Activated T-helper 17 cell treated with anti-CD3 and anti-CD28 coated beads, Interleukin-2, amount 50 U/mL, for 72 hours (primary cell): ENCODE measurements at regions not wholly inside any gene's neighbourhood (a gene's known extent, or its start where the extent isn't known, plus 50 kb on each side); places are given as distances from the start of the nearest gene placed in this dataset.
"Not testable (repeated sequence)": the region's sequence is repeated elsewhere in the genome, so short reads cannot be mapped to it uniquely, and the experiment has no call there.

ENCODE experiments used
- ATAC-seq: fragments of 150-1000 bp; cut with Tn5 transposase; replicated peaks from 2 replicates; pipeline ENCODE4 v1.10.0; 2021; ENCODE audit warnings: mild to moderate bottlenecking, moderate library complexity
- H3K27ac Mint-ChIP-seq: one replicate; pipeline ENCODE4 v1.8.0; 2022; ENCODE audit warnings: mixed read lengths
- H3K27me3 Mint-ChIP-seq: one replicate; pipeline ENCODE4 v1.8.0; 2022; ENCODE audit warnings: mixed read lengths
- H3K36me3 Mint-ChIP-seq: one replicate; pipeline ENCODE4 v1.8.0; 2022; ENCODE audit warnings: low read depth, mild to moderate bottlenecking, mixed read lengths
- H3K4me1 Mint-ChIP-seq: one replicate; pipeline ENCODE4 v1.8.0; 2022; ENCODE audit warnings: mixed read lengths
- H3K4me3 Mint-ChIP-seq: one replicate; pipeline ENCODE4 v1.8.0; 2022; ENCODE audit warnings: mild to moderate bottlenecking, mixed read lengths
- H3K9me3 Mint-ChIP-seq: one replicate; pipeline ENCODE4 v1.8.0; 2022; ENCODE audit warnings: mixed read lengths

- Mint-ChIP-seq H3K4me1 (no peaks in the 10 kb centered on the region), H3K4me3 (no peak overlapping the region), H3K27me3 (no peaks in the 10 kb centered on the region), H3K27ac (no peak overlapping the region), H3K36me3 (no peaks in the 10 kb centered on the region), H3K9me3 (peaks cover 13% of the 10 kb centered on the region)
- no peak for ATAC-seq
Observed at GRCh38 chr13:86907156-86907555, 764.0 kb upstream of the SLITRK5 start.

GRCh38 chr13:86909318-86909717, 761.9 kb upstream of the SLITRK5 start:
- Mint-ChIP-seq H3K9me3 (peaks cover 11% of the 10 kb centered on the region), H3K27me3 (no peaks in the 10 kb centered on the region), H3K4me1 (no peaks in the 10 kb centered on the region), H3K36me3 (no peaks in the 10 kb centered on the region), H3K27ac (no peak overlapping the region), H3K4me3 (no peak overlapping the region)
- no peak for ATAC-seq

GRCh38 chr13:86914757-86915156, 756.4 kb upstream of the SLITRK5 start:
- Mint-ChIP-seq H3K27ac (no peak overlapping the region), H3K4me1 (no peaks in the 10 kb centered on the region), H3K4me3 (no peak overlapping the region), H3K27me3 (no peaks in the 10 kb centered on the region), H3K9me3 (peaks cover 27% of the 10 kb centered on the region), H3K36me3 (no peaks in the 10 kb centered on the region)
- ATAC-seq = no peak

GRCh38 chr13:86917438-86917837, 753.7 kb upstream of the SLITRK5 start:
- not testable (repeated sequence) for H3K4me1 Mint-ChIP-seq, H3K27ac Mint-ChIP-seq, H3K27me3 Mint-ChIP-seq, H3K4me3 Mint-ChIP-seq, H3K36me3 Mint-ChIP-seq, ATAC-seq
- H3K9me3 Mint-ChIP-seq = peaks cover 23% of the 10 kb centered on the region

GRCh38 chr13:86918682-86919081, 752.5 kb upstream of the SLITRK5 start:
- Mint-ChIP-seq H3K4me3 (no peak overlapping the region), H3K9me3 (peaks cover 16% of the 10 kb centered on the region), H3K27me3 (no peaks in the 10 kb centered on the region), H3K27ac (no peak overlapping the region), H3K4me1 (no peaks in the 10 kb centered on the region), H3K36me3 (no peaks in the 10 kb centered on the region)
- ATAC-seq = no peak

- no peaks in the 10 kb centered on the region for H3K4me1 Mint-ChIP-seq
- no peak overlapping the region for H3K4me3 Mint-ChIP-seq
- no peaks in the 10 kb centered on the region for H3K27me3 Mint-ChIP-seq
- H3K36me3 Mint-ChIP-seq = no peaks in the 10 kb centered on the region
- H3K9me3 Mint-ChIP-seq = peaks cover 15% of the 10 kb centered on the region
- no peak for ATAC-seq
- H3K27ac Mint-ChIP-seq = no peak overlapping the region
Observed at GRCh38 chr13:86920961-86921360, 750.2 kb upstream of the SLITRK5 start.

GRCh38 chr13:86922936-86923335, 748.2 kb upstream of the SLITRK5 start:
- Mint-ChIP-seq H3K27ac (no peak overlapping the region), H3K4me3 (no peak overlapping the region), H3K4me1 (no peaks in the 10 kb centered on the region), H3K9me3 (peaks cover 5% of the 10 kb centered on the region), H3K36me3 (no peaks in the 10 kb centered on the region), H3K27me3 (no peaks in the 10 kb centered on the region)
- no peak for ATAC-seq

- not testable (repeated sequence) for H3K4me3 Mint-ChIP-seq, ATAC-seq, H3K27me3 Mint-ChIP-seq, H3K36me3 Mint-ChIP-seq, H3K4me1 Mint-ChIP-seq, H3K27ac Mint-ChIP-seq, H3K9me3 Mint-ChIP-seq
Observed at GRCh38 chr13:86926916-86927315, 744.3 kb upstream of the SLITRK5 start.

- Mint-ChIP-seq H3K9me3 (peaks cover 5% of the 10 kb centered on the region), H3K4me3 (no peak overlapping the region), H3K27me3 (no peaks in the 10 kb centered on the region), H3K27ac (no peak overlapping the region), H3K36me3 (no peaks in the 10 kb centered on the region), H3K4me1 (no peaks in the 10 kb centered on the region)
- ATAC-seq = no peak
Observed at GRCh38 chr13:86932776-86933334, 738.3 kb upstream of the SLITRK5 start.

- Mint-ChIP-seq H3K9me3 (peaks cover 5% of the 10 kb centered on the region), H3K4me1 (no peaks in the 10 kb centered on the region), H3K27ac (no peak overlapping the region), H3K36me3 (no peaks in the 10 kb centered on the region), H3K27me3 (no peaks in the 10 kb centered on the region), H3K4me3 (no peak overlapping the region)
- no peak for ATAC-seq
Observed at GRCh38 chr13:86933676-86934075, 737.5 kb upstream of the SLITRK5 start.

GRCh38 chr13:86937316-86937715, 733.9 kb upstream of the SLITRK5 start:
- no peak overlapping the region for H3K4me3 Mint-ChIP-seq
- no peak for ATAC-seq

GRCh38 chr13:86945584-86945983, 725.6 kb upstream of the SLITRK5 start:
- Mint-ChIP-seq H3K27ac (no peak overlapping the region), H3K4me3 (no peak overlapping the region), H3K4me1 (no peaks in the 10 kb centered on the region), H3K27me3 (no peaks in the 10 kb centered on the region), H3K9me3 (peaks cover 6% of the 10 kb centered on the region), H3K36me3 (no peaks in the 10 kb centered on the region)
- no peak for ATAC-seq

More at GRCh38 chr13:86937316-86937715, 733.9 kb upstream of the SLITRK5 start:
- Mint-ChIP-seq H3K36me3 (no peaks in the 10 kb centered on the region), H3K27ac (no peak overlapping the region), H3K9me3 (peaks cover 10% of the 10 kb centered on the region), H3K4me1 (no peaks in the 10 kb centered on the region), H3K27me3 (no peaks in the 10 kb centered on the region)

- Mint-ChIP-seq H3K27me3 (no peaks in the 10 kb centered on the region), H3K36me3 (no peaks in the 10 kb centered on the region), H3K4me1 (no peaks in the 10 kb centered on the region), H3K4me3 (no peak overlapping the region), H3K9me3 (peaks cover 4% of the 10 kb centered on the region), H3K27ac (no peak overlapping the region)
- ATAC-seq = no peak
Observed at GRCh38 chr13:86946734-86947133, 724.4 kb upstream of the SLITRK5 start.

- Mint-ChIP-seq H3K27ac (no peak overlapping the region), H3K4me1 (no peaks in the 10 kb centered on the region), H3K4me3 (no peak overlapping the region), H3K36me3 (no peaks in the 10 kb centered on the region), H3K27me3 (no peaks in the 10 kb centered on the region), H3K9me3 (peaks cover 10% of the 10 kb centered on the region)
- no peak for ATAC-seq
Observed at GRCh38 chr13:86954341-86954740, 716.8 kb upstream of the SLITRK5 start.

GRCh38 chr13:86960876-86961275, 710.3 kb upstream of the SLITRK5 start:
- Mint-ChIP-seq H3K36me3 (no peaks in the 10 kb centered on the region), H3K27me3 (no peaks in the 10 kb centered on the region), H3K4me1 (no peaks in the 10 kb centered on the region), H3K27ac (no peak overlapping the region), H3K4me3 (no peak overlapping the region), H3K9me3 (peaks cover 13% of the 10 kb centered on the region)
- no peak for ATAC-seq
